Duodenal mucosa (tissue), 2 donors: ENCODE measurements at regions not wholly inside any gene's neighbourhood (a gene's known extent, or its start where the extent isn't known, plus 50 kb on each side); places are given as distances from the start of the nearest gene placed in this dataset.
"Not testable (repeated sequence)": the region's sequence is repeated elsewhere in the genome, so short reads cannot be mapped to it uniquely, and the experiment has no call there.

Experiments used
- H3K27ac ChIP-seq: one replicate; pipeline ENCODE4 v1.7.0; 2013; ENCODE audit warnings: low read depth, low read length
- H3K27me3 ChIP-seq, 2 donors: one replicate each; pipeline ENCODE4 v1.7.0; 2013; ENCODE audit warnings: low read length in 2 of 2, control low read depth in 1 of 2; ENCODE audit not compliant: insufficient read depth in 2 of 2, control insufficient read depth in 1 of 2
- H3K36me3 ChIP-seq, 2 donors: one replicate each; pipeline ENCODE4 v1.7.0; 2013; ENCODE audit warnings: low read length in 2 of 2, control low read depth in 1 of 2; ENCODE audit not compliant: insufficient read depth in 2 of 2, control insufficient read depth in 1 of 2
- H3K4me1 ChIP-seq, 2 donors: one replicate each; pipeline ENCODE4 v1.7.0; 2013; ENCODE audit warnings: low read length in 2 of 2, control low read depth in 1 of 2; ENCODE audit not compliant: insufficient read depth in 2 of 2, control insufficient read depth in 1 of 2
- H3K4me3 ChIP-seq, 2 donors: one replicate each; pipeline ENCODE4 v1.7.0; 2013; ENCODE audit warnings: low read length in 2 of 2, low read depth in 1 of 2
- H3K9ac ChIP-seq, 2 donors: one replicate each; pipeline ENCODE4 v1.7.0; 2013; ENCODE audit warnings: low read length in 2 of 2, low read depth in 1 of 2
- H3K9me3 ChIP-seq, 2 donors: one replicate each; pipeline ENCODE4 v1.7.0; 2013; ENCODE audit warnings: low read length in 2 of 2, control low read depth in 1 of 2; ENCODE audit not compliant: control insufficient read depth in 1 of 2

GRCh38 chr2:17226941-17227490 lies 291.2 kb downstream of the RAD51AP2 start:
- H3K9ac ChIP-seq = no peak overlapping the region
- H3K4me3 ChIP-seq = no peak overlapping the region
- H3K27ac ChIP-seq = no peak overlapping the region
- H3K4me1 ChIP-seq = no peaks in the 10 kb centered on the region
- no peaks in the 10 kb centered on the region for H3K36me3 ChIP-seq
- no peaks in the 10 kb centered on the region for H3K27me3 ChIP-seq
- H3K9me3 ChIP-seq = no peaks in the 10 kb centered on the region

DNA sequence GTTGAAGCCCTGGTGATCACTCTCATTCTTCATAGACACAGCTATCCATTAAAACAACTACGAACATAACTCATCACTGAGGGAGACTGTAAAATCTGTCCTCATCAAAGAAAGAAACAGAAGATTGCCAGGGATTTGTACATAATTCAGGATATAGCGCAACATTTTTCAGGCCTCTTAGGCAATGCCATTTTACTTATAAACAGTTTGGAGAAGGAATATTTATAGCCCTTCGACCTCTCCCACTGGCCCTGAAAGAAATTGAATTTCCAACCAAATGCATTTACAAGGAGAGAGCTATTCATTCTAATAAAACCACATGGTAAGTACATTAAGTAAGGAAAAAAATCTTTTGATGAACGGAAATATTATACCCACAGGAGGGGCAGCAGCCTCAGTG lies 295.0 kb downstream of the RAD51AP2 start:
- Histone ChIP-seq H3K4me1 (no peaks in the 10 kb centered on the region), H3K4me3 (no peak overlapping the region), H3K27me3 (no peaks in the 10 kb centered on the region), H3K27ac (no peak overlapping the region), H3K9me3 (no peaks in the 10 kb centered on the region), H3K9ac (no peak overlapping the region), H3K36me3 (no peaks in the 10 kb centered on the region)

DNA sequence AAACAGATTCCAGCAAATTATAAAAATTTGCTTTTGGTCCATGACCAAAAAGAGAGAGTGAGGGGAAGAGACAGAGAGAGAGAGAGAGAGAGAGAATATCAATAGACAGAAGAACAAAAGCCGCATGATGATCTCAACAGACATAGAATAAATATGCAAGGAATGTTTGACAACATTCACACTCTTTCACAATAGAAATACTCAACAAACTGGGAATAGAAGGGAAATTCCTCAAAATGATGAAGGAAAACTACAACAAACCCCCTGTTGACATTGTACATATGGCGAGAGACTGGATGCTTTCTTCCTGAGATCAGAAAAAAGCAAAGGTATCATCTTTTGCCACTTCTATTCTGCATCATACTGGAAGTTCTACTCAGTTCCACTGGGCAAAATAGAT lies 309.7 kb downstream of the RAD51AP2 start:
- no peak overlapping the region for H3K27ac ChIP-seq
- H3K9me3 ChIP-seq = no peaks in the 10 kb centered on the region
- H3K27me3 ChIP-seq = no peaks in the 10 kb centered on the region
- H3K36me3 ChIP-seq = no peaks in the 10 kb centered on the region
- H3K4me1 ChIP-seq = no peaks in the 10 kb centered on the region
- H3K4me3 ChIP-seq = no peak overlapping the region
- no peak overlapping the region for H3K9ac ChIP-seq

DNA sequence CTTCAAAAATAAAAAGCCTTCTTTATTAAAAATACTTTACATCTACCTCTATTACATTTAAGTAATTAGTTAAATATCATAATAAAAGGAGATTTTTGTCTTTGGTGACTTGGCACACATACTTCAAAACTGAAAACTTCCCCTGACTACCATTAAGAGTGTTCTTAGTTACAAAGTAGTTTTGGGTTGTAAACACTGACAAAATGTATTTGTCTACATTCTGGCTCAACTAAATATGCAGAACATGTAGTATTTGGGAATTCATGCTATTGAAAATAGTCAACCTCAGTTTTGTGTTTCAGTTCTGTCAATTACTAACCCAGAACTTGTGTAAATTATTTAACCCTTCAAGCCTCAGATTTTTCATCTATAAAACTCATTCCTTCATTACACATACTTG lies 311.5 kb downstream of the RAD51AP2 start:
- H3K9ac ChIP-seq = no peak overlapping the region
- H3K4me3 ChIP-seq = no peak overlapping the region
- H3K9me3 ChIP-seq = no peaks in the 10 kb centered on the region
- H3K27me3 ChIP-seq = no peaks in the 10 kb centered on the region
- H3K27ac ChIP-seq = no peak overlapping the region
- no peaks in the 10 kb centered on the region for H3K4me1 ChIP-seq
- no peaks in the 10 kb centered on the region for H3K36me3 ChIP-seq

- H3K27me3 ChIP-seq, H3K4me1 ChIP-seq, H3K36me3 ChIP-seq, H3K4me3 ChIP-seq, H3K9ac ChIP-seq, H3K9me3 ChIP-seq, H3K27ac ChIP-seq: not testable (repeated sequence)
Measured at GRCh38 chr2:17204214-17204613, 314.0 kb downstream of the RAD51AP2 start.

GRCh38 chr2:17202628-17203027 lies 315.6 kb downstream of the RAD51AP2 start:
- H3K9me3 ChIP-seq, H3K4me3 ChIP-seq, H3K27ac ChIP-seq, H3K4me1 ChIP-seq, H3K27me3 ChIP-seq, H3K36me3 ChIP-seq, H3K9ac ChIP-seq: not testable (repeated sequence)

- no peaks in the 10 kb centered on the region for H3K4me1 ChIP-seq
- no peaks in the 10 kb centered on the region for H3K27me3 ChIP-seq
- H3K9me3 ChIP-seq = no peaks in the 10 kb centered on the region
- no peak overlapping the region for H3K27ac ChIP-seq
- no peak overlapping the region for H3K9ac ChIP-seq
- H3K4me3 ChIP-seq = no peak overlapping the region
- H3K36me3 ChIP-seq = no peaks in the 10 kb centered on the region
Measured at GRCh38 chr2:17199741-17200140, 318.5 kb downstream of the RAD51AP2 start.

- H3K9ac ChIP-seq = no peak overlapping the region
- no peak overlapping the region for H3K4me3 ChIP-seq
- H3K27me3 ChIP-seq = no peaks in the 10 kb centered on the region
- H3K9me3 ChIP-seq = no peaks in the 10 kb centered on the region
- H3K4me1 ChIP-seq = no peaks in the 10 kb centered on the region
- no peaks in the 10 kb centered on the region for H3K36me3 ChIP-seq
- no peak overlapping the region for H3K27ac ChIP-seq
Measured at GRCh38 chr2:17196380-17196779, 321.9 kb downstream of the RAD51AP2 start.

GRCh38 chr2:17195016-17195415 lies 323.2 kb downstream of the RAD51AP2 start:
- Histone ChIP-seq H3K4me3 (no peak overlapping the region), H3K27me3 (no peaks in the 10 kb centered on the region), H3K9ac (no peak overlapping the region), H3K27ac (no peak overlapping the region), H3K9me3 (no peaks in the 10 kb centered on the region), H3K36me3 (no peaks in the 10 kb centered on the region), H3K4me1 (no peaks in the 10 kb centered on the region)

- Histone ChIP-seq H3K9me3 (no peaks in the 10 kb centered on the region), H3K36me3 (no peaks in the 10 kb centered on the region), H3K9ac (no peak overlapping the region), H3K27ac (no peak overlapping the region), H3K4me3 (no peak overlapping the region), H3K27me3 (no peaks in the 10 kb centered on the region), H3K4me1 (no peaks in the 10 kb centered on the region)
Measured at GRCh38 chr2:17194083-17194482, 324.2 kb downstream of the RAD51AP2 start.

DNA sequence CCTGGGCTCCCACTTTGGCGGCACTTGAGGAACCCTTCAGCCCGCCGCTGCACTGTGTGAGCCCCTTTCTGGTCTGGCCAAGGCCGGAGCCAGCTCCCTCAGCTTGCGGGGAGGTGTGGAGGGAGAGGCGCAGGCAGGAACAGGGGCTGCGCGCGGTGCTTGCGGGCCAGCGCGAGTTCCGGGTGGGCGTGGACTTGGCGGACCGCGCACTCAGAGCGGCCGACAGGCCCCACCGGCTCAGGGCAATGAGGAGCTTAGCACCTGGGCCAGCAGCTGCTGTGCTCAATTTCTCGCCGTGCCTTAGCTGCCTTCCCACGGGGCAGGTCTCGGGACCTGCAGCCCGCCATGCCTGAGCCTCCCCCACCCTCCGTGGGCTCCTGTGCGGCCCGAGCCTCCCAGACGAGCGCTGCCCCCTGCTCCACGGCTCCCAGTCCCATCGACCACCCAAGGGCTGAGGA lies 324.8 kb downstream of the RAD51AP2 start:
- H3K9ac ChIP-seq, H3K27me3 ChIP-seq, H3K36me3 ChIP-seq, H3K9me3 ChIP-seq, H3K27ac ChIP-seq, H3K4me3 ChIP-seq, H3K4me1 ChIP-seq: not testable (repeated sequence)
